ENCODE measurements at regions not wholly inside any gene's neighbourhood (a gene's known extent, or its start where the extent isn't known, plus 50 kb on each side); places are given as distances from the start of the nearest gene placed in this dataset.

DNA sequence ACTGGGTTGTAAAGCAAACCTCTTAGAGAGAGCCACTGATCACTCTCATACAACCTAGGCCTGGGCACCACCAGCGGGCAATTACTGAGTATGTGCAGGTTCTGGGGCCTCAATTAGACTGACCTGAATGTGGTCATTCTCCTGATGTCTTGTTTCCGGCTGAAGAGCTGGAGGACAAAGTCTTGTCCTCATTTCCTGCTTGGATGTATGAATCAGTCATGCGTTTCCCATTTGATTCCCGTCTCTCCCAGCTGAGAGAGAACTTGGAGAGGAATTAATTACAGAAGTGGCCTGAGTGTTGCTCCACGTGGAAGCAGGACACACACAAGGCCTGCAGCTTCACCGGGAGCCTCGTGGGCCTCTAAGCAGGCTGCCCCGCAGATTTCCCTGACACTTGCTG, 799.3 kb upstream of the ARGLU1 start:
- Histone ChIP-seq H3K4me3 (ENCODE audit: low read length, poor library complexity, severe bottlenecking) (no peak overlapping the region), H3K27me3 (ENCODE audit: insufficient read depth, low read length, poor library complexity, severe bottlenecking) (no peaks in the 10 kb centered on the region), H3K9me3 (ENCODE audit: insufficient read depth, low read depth, low read length) (no peaks in the 10 kb centered on the region), H3K36me3 (ENCODE audit: insufficient read depth, low read length) (no peaks in the 10 kb centered on the region), H3F3A (ENCODE audit: low read depth) (no peaks in the 10 kb centered on the region), H3K9ac (ENCODE audit: low read depth, low read length, poor library complexity, severe bottlenecking) (no peak overlapping the region), H3K9me2 (replicated peaks; ENCODE audit: low read depth, low read length) (no peaks in the 10 kb centered on the region), H3K79me2 (ENCODE audit: insufficient read depth, low read length) (no peaks in the 10 kb centered on the region), H3K4me2 (ENCODE audit: low read depth, low read length, poor library complexity, severe bottlenecking) (no peak overlapping the region), H3K4me1 (ENCODE audit: insufficient read depth, low read length, poor library complexity, severe bottlenecking) (no peaks in the 10 kb centered on the region), H4K20me1 (ENCODE audit: insufficient read depth, low read length, poor library complexity, severe bottlenecking) (no peaks in the 10 kb centered on the region), H2AFZ (ENCODE audit: low read length) (no peak overlapping the region)
- TF ChIP-seq EZH2phosphoT487 (IDR thresholded peaks at IDR 0.05; ENCODE audit: borderline replicate concordance): no peak
- no peak for TF ChIP-seq CTCF (conservative IDR thresholded peaks at IDR 0.05; ENCODE audit: low read length)

DNA sequence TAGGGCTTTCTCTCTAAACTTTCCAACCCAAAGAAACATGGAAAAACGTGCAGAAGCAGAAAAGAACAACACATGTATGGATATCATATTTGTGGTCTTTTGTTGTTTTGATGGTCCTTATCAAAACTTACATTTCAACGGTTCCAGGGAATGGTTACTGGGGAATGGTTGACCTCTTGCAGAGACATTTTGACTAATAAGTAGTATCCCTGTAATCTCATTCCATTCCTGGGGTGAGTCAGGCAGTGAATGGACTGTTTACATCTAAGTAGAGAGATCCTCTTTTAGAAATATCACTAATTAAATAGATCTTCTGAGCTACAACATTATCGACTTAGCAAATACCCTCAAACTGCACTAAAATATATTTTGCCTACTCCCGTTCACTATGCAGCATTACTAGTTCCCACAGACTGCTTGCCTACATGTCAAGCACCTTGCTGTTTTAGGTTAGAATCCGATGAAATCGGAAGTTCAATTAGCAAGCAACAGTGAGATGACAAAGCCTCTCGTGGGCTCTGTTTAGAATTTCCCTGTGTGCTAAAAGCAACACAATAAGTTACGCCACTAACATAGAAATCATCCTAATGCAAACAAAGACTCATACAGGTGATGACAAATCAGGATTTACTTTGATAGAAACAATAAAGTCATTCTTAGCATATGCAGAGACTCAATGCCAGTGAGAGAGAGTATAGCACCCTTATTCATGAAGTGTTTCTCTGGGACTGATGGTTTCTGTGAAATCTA, 797.7 kb upstream of the ARGLU1 start:
- Histone ChIP-seq H4K20me1 (ENCODE audit: insufficient read depth, low read length, poor library complexity, severe bottlenecking) (no peaks in the 10 kb centered on the region), H3K4me3 (ENCODE audit: low read length, poor library complexity, severe bottlenecking) (no peak overlapping the region), H3K9ac (ENCODE audit: low read depth, low read length, poor library complexity, severe bottlenecking) (no peak overlapping the region), H3K4me1 (ENCODE audit: insufficient read depth, low read length, poor library complexity, severe bottlenecking) (no peaks in the 10 kb centered on the region), H2AFZ (ENCODE audit: low read length) (no peak overlapping the region), H3K4me2 (ENCODE audit: low read depth, low read length, poor library complexity, severe bottlenecking) (no peak overlapping the region), H3F3A (ENCODE audit: low read depth) (no peaks in the 10 kb centered on the region), H3K9me3 (ENCODE audit: insufficient read depth, low read depth, low read length) (no peaks in the 10 kb centered on the region), H3K27me3 (ENCODE audit: insufficient read depth, low read length, poor library complexity, severe bottlenecking) (no peaks in the 10 kb centered on the region), H3K36me3 (ENCODE audit: insufficient read depth, low read length) (no peaks in the 10 kb centered on the region), H3K79me2 (ENCODE audit: insufficient read depth, low read length) (no peaks in the 10 kb centered on the region), H3K9me2 (replicated peaks; ENCODE audit: low read depth, low read length) (no peaks in the 10 kb centered on the region)
- TF ChIP-seq CTCF (conservative IDR thresholded peaks at IDR 0.05; ENCODE audit: low read length): no peak
- TF ChIP-seq EZH2phosphoT487 (IDR thresholded peaks at IDR 0.05; ENCODE audit: borderline replicate concordance): no peak

DNA sequence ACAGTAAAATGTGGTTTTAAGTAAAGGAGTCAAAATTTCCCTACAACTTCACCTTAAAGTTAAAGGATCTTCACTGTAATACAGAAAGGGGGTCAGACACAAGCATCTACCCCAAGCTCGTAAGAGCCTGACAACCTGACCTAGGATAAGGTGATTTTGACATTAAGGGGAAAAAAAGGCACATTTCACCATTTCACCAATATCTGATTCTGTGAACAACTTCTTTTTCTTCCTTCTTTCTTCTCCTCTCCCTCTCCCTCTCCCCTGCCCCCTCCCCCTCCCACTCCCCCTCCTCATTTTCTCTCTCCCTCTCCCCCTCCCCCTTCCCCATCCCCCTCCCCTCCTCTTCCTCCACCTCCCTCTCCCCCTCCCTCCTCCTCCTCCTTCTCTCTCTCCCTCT, 796.7 kb upstream of the ARGLU1 start:
- no peaks in the 10 kb centered on the region for H3K9me3 ChIP-seq (ENCODE audit: insufficient read depth, low read depth, low read length)
- no peak overlapping the region for H3K4me3 ChIP-seq (ENCODE audit: low read length, poor library complexity, severe bottlenecking)
- H3K9me2 ChIP-seq (replicated peaks; ENCODE audit: low read depth, low read length): no peaks in the 10 kb centered on the region
- H3K79me2 ChIP-seq (ENCODE audit: insufficient read depth, low read length): no peaks in the 10 kb centered on the region
- H4K20me1 ChIP-seq (ENCODE audit: insufficient read depth, low read length, poor library complexity, severe bottlenecking): no peaks in the 10 kb centered on the region
- H3K9ac ChIP-seq (ENCODE audit: low read depth, low read length, poor library complexity, severe bottlenecking): no peak overlapping the region
- no peaks in the 10 kb centered on the region for H3K4me1 ChIP-seq (ENCODE audit: insufficient read depth, low read length, poor library complexity, severe bottlenecking)
- H3F3A ChIP-seq (ENCODE audit: low read depth): no peaks in the 10 kb centered on the region
- no peak for TF ChIP-seq EZH2phosphoT487 (IDR thresholded peaks at IDR 0.05; ENCODE audit: borderline replicate concordance)
- TF ChIP-seq CTCF (conservative IDR thresholded peaks at IDR 0.05; ENCODE audit: low read length): no peak
- no peak overlapping the region for H2AFZ ChIP-seq (ENCODE audit: low read length)
- H3K27me3 ChIP-seq (ENCODE audit: insufficient read depth, low read length, poor library complexity, severe bottlenecking): no peaks in the 10 kb centered on the region
- H3K36me3 ChIP-seq (ENCODE audit: insufficient read depth, low read length): no peaks in the 10 kb centered on the region
- H3K4me2 ChIP-seq (ENCODE audit: low read depth, low read length, poor library complexity, severe bottlenecking): no peak overlapping the region
